ENCODE measurements at regions not wholly inside any gene's neighbourhood (a gene's known extent, or its start where the extent isn't known, plus 50 kb on each side); places are given as distances from the start of the nearest gene placed in this dataset.

- DNase-seq (ENCODE audit: low spot score) = no peak
- TF ChIP-seq CTCF (IDR thresholded peaks at IDR 0.05; ENCODE audit: borderline replicate concordance, control extremely low read depth, extremely low read depth, insufficient read depth, missing control alignments) = no peak
- in situ Hi-C loops (cut with MboI; ENCODE audit: low sequenced_read_pairs, unreplicated experiment) = no loop called here
Measured at GRCh38 chr11:92489826-92490399, 265.3 kb downstream of the FAT3 start.

- DNase-seq (ENCODE audit: low spot score) = no peak
- no peak for TF ChIP-seq CTCF (IDR thresholded peaks at IDR 0.05; ENCODE audit: borderline replicate concordance, control extremely low read depth, extremely low read depth, insufficient read depth, missing control alignments)
- in situ Hi-C loops (cut with MboI; ENCODE audit: low sequenced_read_pairs, unreplicated experiment) = no loop called here
Measured at GRCh38 chr11:92492372-92492771, 267.8 kb downstream of the FAT3 start.

GRCh38 chr11:92495107-92495793 is 270.6 kb downstream of the FAT3 start:
- in situ Hi-C loops (cut with MboI; ENCODE audit: low sequenced_read_pairs, unreplicated experiment) = no loop called here
- TF ChIP-seq CTCF (IDR thresholded peaks at IDR 0.05; ENCODE audit: borderline replicate concordance, control extremely low read depth, extremely low read depth, insufficient read depth, missing control alignments) = no peak
- no peak for DNase-seq (ENCODE audit: low spot score)

- no peak for DNase-seq (ENCODE audit: low spot score)
- in situ Hi-C loops (cut with MboI; ENCODE audit: low sequenced_read_pairs, unreplicated experiment) = no loop called here
- no peak for TF ChIP-seq CTCF (IDR thresholded peaks at IDR 0.05; ENCODE audit: borderline replicate concordance, control extremely low read depth, extremely low read depth, insufficient read depth, missing control alignments)
Measured at GRCh38 chr11:92500453-92500852, 275.8 kb downstream of the FAT3 start.

GRCh38 chr11:92501066-92501739 is 276.6 kb downstream of the FAT3 start:
- in situ Hi-C loops (cut with MboI; ENCODE audit: low sequenced_read_pairs, unreplicated experiment) = no loop called here
- no peak for DNase-seq (ENCODE audit: low spot score)

GRCh38 chr11:92504004-92504403 is 279.4 kb downstream of the FAT3 start:
- in situ Hi-C loops (cut with MboI; ENCODE audit: low sequenced_read_pairs, unreplicated experiment) = no loop called here
- TF ChIP-seq CTCF (IDR thresholded peaks at IDR 0.05; ENCODE audit: borderline replicate concordance, control extremely low read depth, extremely low read depth, insufficient read depth, missing control alignments) = no peak
- DNase-seq (ENCODE audit: low spot score) = no peak

More at GRCh38 chr11:92501066-92501739, 276.6 kb downstream of the FAT3 start:
- TF ChIP-seq CTCF (IDR thresholded peaks at IDR 0.05; ENCODE audit: borderline replicate concordance, control extremely low read depth, extremely low read depth, insufficient read depth, missing control alignments) = no peak
